IMR-90 (cell line): ENCODE measurements at regions not wholly inside any gene's neighbourhood (a gene's known extent, or its start where the extent isn't known, plus 50 kb on each side); places are given as distances from the start of the nearest gene placed in this dataset.

Experiments
- ATAC-seq: fragments of 200-7000 bp; cut with Tn5 transposase; 2 replicates; pipeline ENCODE4 v1.9.1; 2020; ENCODE audit warnings: low read depth, mild to moderate bottlenecking, moderate library complexity
- BruUV-seq: library from RNA; stranded (reverse); fragments of 400-500 nt; replicated peaks from 2 replicates; lab custom pipeline; 2021; lab: Mats Ljungman, UMichigan
- CTCF ChIA-PET: fragments of 300-600 bp; formaldehyde crosslinking; extraction: SDS; loops from one replicate; lab custom pipeline; 2021; ENCODE audit warnings: antibody characterized with exemption; lab: Yijun Ruan, JAX
- POLR2A ChIA-PET: fragments of 300-600 bp; sonication (Branson Sonifier 250); formaldehyde crosslinking; loops from one replicate; lab custom pipeline; 2022; ENCODE audit warnings: antibody characterized with exemption; ENCODE audit not compliant: unreplicated experiment; lab: Charles Lee
- DNase-seq: peaks from one replicate; pipeline ENCODE4 v3.0.0; 2013
- H2AFZ ChIP-seq: replicated peaks from 2 replicates; pipeline ENCODE3; 2013; ENCODE audit warnings: low read length, mild to moderate bottlenecking; ENCODE audit not compliant: poor library complexity
- H2AK5ac ChIP-seq: 2 replicates; pipeline ENCODE4 v1.6.1; 2013; ENCODE audit warnings: low read depth, low read length, inconsistent platforms
- H2AK9ac ChIP-seq: replicated peaks from 2 replicates; pipeline ENCODE3; 2013; ENCODE audit warnings: mild to moderate bottlenecking, low read depth, low read length, moderate library complexity; ENCODE audit not compliant: poor library complexity
- H2BK120ac ChIP-seq: 2 replicates; pipeline ENCODE4 v1.6.1; 2013; ENCODE audit warnings: low read depth, low read length, inconsistent platforms
- H2BK15ac ChIP-seq: 3 replicates; pipeline ENCODE4 v1.6.1; 2013; ENCODE audit warnings: low read depth, low read length, inconsistent platforms
- H2BK20ac ChIP-seq: 2 replicates; pipeline ENCODE4 v1.6.1; 2013; ENCODE audit warnings: low read depth, mild to moderate bottlenecking, inconsistent platforms, low read length, moderate library complexity
- H2BK5ac ChIP-seq: 2 replicates; pipeline ENCODE4 v1.6.1; 2013; ENCODE audit warnings: mild to moderate bottlenecking, low read depth, low read length, inconsistent platforms; ENCODE audit not compliant: poor library complexity, severe bottlenecking
- H3K14ac ChIP-seq: replicated peaks from 2 replicates; pipeline ENCODE4 v1.6.1; 2013; ENCODE audit warnings: low read depth, low read length, inconsistent platforms
- H3K18ac ChIP-seq: 2 replicates; pipeline ENCODE4 v1.6.1; 2013; ENCODE audit warnings: low read depth, low read length, control low read depth
- H3K23ac ChIP-seq: 2 replicates; pipeline ENCODE4 v1.6.1; 2013; ENCODE audit warnings: low read depth, low read length, inconsistent platforms
- H3K27ac ChIP-seq: 2 replicates; pipeline ENCODE4 v1.5.1; 2013; ENCODE audit warnings: mild to moderate bottlenecking, control low read depth, low read length; ENCODE audit not compliant: insufficient read depth
- H3K27me3 ChIP-seq: 2 replicates; pipeline ENCODE4 v1.6.1; 2013; ENCODE audit warnings: low read length; ENCODE audit not compliant: control insufficient read depth, insufficient read depth
- H3K36me3 ChIP-seq: 2 replicates; pipeline ENCODE4 v1.6.1; 2013; ENCODE audit warnings: low read length, mixed read lengths; ENCODE audit not compliant: control insufficient read depth, insufficient read depth
- H3K4ac ChIP-seq: 2 replicates; pipeline ENCODE4 v1.6.1; 2013; ENCODE audit warnings: low read depth, low read length, inconsistent platforms
- H3K4me1 ChIP-seq: 2 replicates; pipeline ENCODE4 v1.6.1; 2013; ENCODE audit warnings: low read length, mixed read lengths; ENCODE audit not compliant: control insufficient read depth, insufficient read depth
- H3K4me2 ChIP-seq: 2 replicates; pipeline ENCODE4 v1.6.1; 2013; ENCODE audit warnings: low read depth, mild to moderate bottlenecking, control low read depth, low read length, moderate library complexity
- H3K4me3 ChIP-seq: 2 replicates; pipeline ENCODE4 v1.5.1; 2013; ENCODE audit warnings: low read depth, mild to moderate bottlenecking, control low read depth, low read length, moderate library complexity; ENCODE audit not compliant: insufficient read depth
- H3K56ac ChIP-seq: 2 replicates; pipeline ENCODE4 v1.6.1; 2013; ENCODE audit warnings: low read length, inconsistent platforms; ENCODE audit not compliant: insufficient read depth; ENCODE audit errors: extremely low read depth
- H3K79me1 ChIP-seq, 2 experiments: 2 replicates each; pipeline ENCODE4 v1.6.1; 2013; ENCODE audit warnings: low read length in 2 of 2, inconsistent platforms in 1 of 2, low read depth in 1 of 2
- H3K9ac ChIP-seq: 2 replicates; pipeline ENCODE4 v1.6.1; 2013; ENCODE audit warnings: low read depth, low read length, control low read depth
- H3K9me1 ChIP-seq: 2 replicates; pipeline ENCODE4 v1.6.1; 2013; ENCODE audit warnings: low read length, inconsistent platforms; ENCODE audit not compliant: insufficient read depth
- H3K9me3 ChIP-seq: 2 replicates; pipeline ENCODE4 v1.6.1; 2013; ENCODE audit warnings: low read length; ENCODE audit not compliant: control insufficient read depth, insufficient read depth
- H4K20me1 ChIP-seq: 2 replicates; pipeline ENCODE4 v1.6.1; 2013; ENCODE audit warnings: low read length, inconsistent platforms; ENCODE audit not compliant: insufficient read depth
- H4K5ac ChIP-seq: 2 replicates; pipeline ENCODE4 v1.6.1; 2013; ENCODE audit warnings: mild to moderate bottlenecking, low read depth, low read length, control low read depth
- H4K8ac ChIP-seq, 2 experiments: 2 replicates each; pipeline ENCODE4 v1.6.1; 2013; ENCODE audit warnings: low read depth in 2 of 2, low read length in 2 of 2, control low read depth in 1 of 2, inconsistent platforms in 1 of 2
- H4K91ac ChIP-seq: 2 replicates; pipeline ENCODE4 v1.6.1; 2013; ENCODE audit warnings: low read depth, low read length, inconsistent platforms; ENCODE audit not compliant: insufficient read depth
- MXI1 ChIP-seq: IDR thresholded peaks from 2 replicates; pipeline ENCODE4 v1.6.1; 2012; ENCODE audit warnings: low read depth, mild to moderate bottlenecking, low read length, moderate library complexity, borderline replicate concordance
- NFE2L2 ChIP-seq: fragments of 150-350 bp; IDR thresholded peaks from 2 replicates; pipeline ENCODE4 v1.6.1; 2016; ENCODE audit warnings: low read depth, mild to moderate bottlenecking, low read length
- RCOR1 ChIP-seq: IDR thresholded peaks from 2 replicates; pipeline ENCODE4 v1.6.1; 2012; ENCODE audit warnings: mild to moderate bottlenecking, low read length, improper control_type of control experiment; ENCODE audit not compliant: insufficient replicate concordance
- USF2 ChIP-seq: fragments of 150-350 bp; IDR thresholded peaks from 2 replicates; pipeline ENCODE4 v1.6.1; 2017; ENCODE audit warnings: mild to moderate bottlenecking, antibody characterized with exemption, low read length, low read depth
- WGBS, 2 experiments: methylation state at CpG; one replicate each; pipeline versions ENCODE4 v1.1.5 to v1.1.7; 2013; ENCODE audit warnings: missing lambda C conversion rate in 2 of 2; ENCODE audit not compliant: insufficient read length in 1 of 2; ENCODE audit errors: extremely low coverage in 2 of 2; 5-methylcytosine and 5-hydroxymethylcytosine counted together
- dilution Hi-C: fragments of 300-500 bp; cut with HindIII; formaldehyde crosslinking; loops from one replicate; pipeline ENCODE4 v1.14.3; 2018; ENCODE audit warnings: low sequenced_read_pairs; ENCODE audit not compliant: unreplicated experiment
- in situ Hi-C: fragments of 300-500 bp; cut with MboI; formaldehyde crosslinking; loops from 3 replicates; pipeline ENCODE4 v1.14.3; 2019; ENCODE audit warnings: low sequenced_read_pairs, inconsistent platforms, mixed read lengths
- intact Hi-C: fragments of 100-400 bp; cut with micrococcal nuclease; formaldehyde crosslinking; loops from 2 replicates; pipeline ENCODE4 v1.10.0; 2022

GRCh38 chr6:92827104-92827503 is 592.3 kb downstream of the EPHA7 start:
- Histone ChIP-seq H3K4me3 (no peak overlapping the region), H3K4ac (no peak overlapping the region), H2AK5ac (no peak overlapping the region), H3K79me1 (no peaks in the 10 kb centered on the region), H2BK15ac (no peak overlapping the region), H4K5ac (no peak overlapping the region), H3K4me2 (no peak overlapping the region), H3K27ac (no peak overlapping the region), H2BK20ac (no peak overlapping the region), H2AK9ac (no peak overlapping the region), H3K9me1 (no peaks in the 10 kb centered on the region), H4K8ac (no peak overlapping the region), H3K36me3 (no peaks in the 10 kb centered on the region), H4K20me1 (no peaks in the 10 kb centered on the region), H3K9ac (no peak overlapping the region), H3K23ac (no peak overlapping the region), H3K56ac (no peak overlapping the region), H2BK5ac (no peak overlapping the region), H3K4me1 (no peaks in the 10 kb centered on the region), H4K91ac (no peak overlapping the region), H2BK120ac (no peak overlapping the region), H3K27me3 (no peaks in the 10 kb centered on the region), H3K18ac (no peak overlapping the region), H3K9me3 (no peaks in the 10 kb centered on the region), H3K14ac (no peak overlapping the region), H2AFZ (no peak overlapping the region)
- intact Hi-C loops, result no loop called here
- no TSS peak for BruUV-seq
- in situ Hi-C loops, result no loop called here
- POLR2A ChIA-PET, result no interaction called here
- no peak for DNase-seq
- WGBS, 2 experiments, result no CpG with 5 or more reads among the region's 2 CpGs
- CTCF ChIA-PET, result no interaction called here
- dilution Hi-C loops, result no loop called here
- TF ChIP-seq USF2 (no peak), MXI1 (no peak), RCOR1 (no peak), NFE2L2 (no peak)
- no peak for ATAC-seq
